H1 (cell line): ENCODE measurements at regions not wholly inside any gene's neighbourhood (a gene's known extent, or its start where the extent isn't known, plus 50 kb on each side); places are given as distances from the start of the nearest gene placed in this dataset.

Experiments
- CTCF ChIA-PET: fragments of 300-600 bp; sonication (Branson Sonifier 250); formaldehyde crosslinking; loops from one replicate; lab custom pipeline; 2021; ENCODE audit not compliant: partially characterized antibody; lab: Charles Lee
- POLR2A ChIA-PET: fragments of 300-600 bp; sonication (Branson Sonifier 250); formaldehyde crosslinking; loops from one replicate; lab custom pipeline; 2021; ENCODE audit warnings: inconsistent platforms; ENCODE audit not compliant: partially characterized antibody; lab: Charles Lee
- DNase-seq, 2 experiments: peaks; one replicate each; pipeline versions ENCODE4 v3.0.0 to v3.0.0-alpha.2; 2010 to 2022; ENCODE audit warnings: low spot score in 2 of 2, low read depth in 1 of 2, mixed read lengths in 1 of 2
- FAIRE-seq: peaks from 2 replicates; lab custom pipeline; 2011; peaks lifted over from hg19 to GRCh38; lab: Jason Lieb, UNC
- H2AFZ ChIP-seq: 2 replicates; pipeline ENCODE4 v1.8.1; 2012; ENCODE audit warnings: low read length, inconsistent platforms
- H2AK5ac ChIP-seq: 2 replicates; pipeline ENCODE4 v1.6.1; 2013; ENCODE audit warnings: low read depth, low read length
- H2BK120ac ChIP-seq: replicated peaks from 2 replicates; pipeline ENCODE3; 2013; ENCODE audit warnings: low read depth, low read length, inconsistent platforms
- H2BK12ac ChIP-seq: 2 replicates; pipeline ENCODE4 v1.6.1; 2013; ENCODE audit warnings: low read depth, low read length
- H2BK15ac ChIP-seq: 2 replicates; pipeline ENCODE4 v1.6.1; 2013; ENCODE audit warnings: low read length
- H2BK20ac ChIP-seq: 2 replicates; pipeline ENCODE4 v1.6.1; 2013; ENCODE audit warnings: low read length
- H2BK5ac ChIP-seq: 2 replicates; pipeline ENCODE4 v1.6.1; 2013; ENCODE audit warnings: low read depth, low read length
- H3K14ac ChIP-seq: 2 replicates; pipeline ENCODE4 v1.6.1; 2013; ENCODE audit warnings: inconsistent platforms; ENCODE audit not compliant: insufficient read length
- H3K18ac ChIP-seq: 2 replicates; pipeline ENCODE4 v1.6.1; 2013; ENCODE audit warnings: low read length; ENCODE audit errors: extremely low read depth
- H3K23ac ChIP-seq: 2 replicates; pipeline ENCODE4 v1.6.1; 2013; ENCODE audit warnings: inconsistent platforms; ENCODE audit not compliant: insufficient read length
- H3K23me2 ChIP-seq: 2 replicates; pipeline ENCODE4 v1.6.1; 2013; ENCODE audit warnings: low read depth, low read length
- H3K27ac ChIP-seq: 2 replicates; pipeline ENCODE4 v1.6.1; 2011; ENCODE audit warnings: low read depth, low read length, inconsistent platforms
- H3K27me3 ChIP-seq, 4 experiments: replicated peaks in 1 of 4; 1 replicate in 1 of 4; 2 replicates in 3 of 4; pipeline versions ENCODE4 v1.6.1 to v1.8.1; 2011 to 2013; ENCODE audit warnings: low read length in 3 of 4, mild to moderate bottlenecking in 3 of 4, inconsistent platforms in 2 of 4, mixed read lengths in 2 of 4, moderate library complexity in 1 of 4; ENCODE audit not compliant: control insufficient read depth in 3 of 4, insufficient read depth in 3 of 4; ENCODE audit errors: extremely low read depth in 1 of 4
- H3K36me3 ChIP-seq, 4 experiments: 2 replicates each; pipeline versions ENCODE4 v1.6.1 to v1.8.1; 2011 to 2013; ENCODE audit warnings: mild to moderate bottlenecking in 4 of 4, low read length in 3 of 4, moderate library complexity in 2 of 4, control low read depth in 1 of 4, inconsistent platforms in 1 of 4; ENCODE audit not compliant: insufficient read depth in 4 of 4, control insufficient read depth in 2 of 4
- H3K4ac ChIP-seq: replicated peaks from 2 replicates; pipeline ENCODE3; 2013; ENCODE audit warnings: low read length, low read depth, mixed read lengths, inconsistent platforms; ENCODE audit not compliant: insufficient read length
- H3K4me1 ChIP-seq, 4 experiments: replicated peaks in 1 of 4; 1 replicate in 1 of 4; 2 replicates in 3 of 4; pipeline versions ENCODE4 v1.6.1 to v1.8.1; 2011 to 2013; ENCODE audit warnings: low read length in 3 of 4, inconsistent platforms in 2 of 4, mixed read lengths in 1 of 4; ENCODE audit not compliant: insufficient read depth in 4 of 4, control insufficient read depth in 3 of 4
- H3K4me2 ChIP-seq, 2 experiments: 2 replicates each; pipeline versions ENCODE4 v1.6.1 to v1.8.1; 2011 to 2013; ENCODE audit warnings: low read depth in 2 of 2, low read length in 2 of 2, control low read depth in 1 of 2, inconsistent platforms in 1 of 2, mild to moderate bottlenecking in 1 of 2; ENCODE audit not compliant: insufficient read depth in 1 of 2
- H3K4me3 ChIP-seq, 4 experiments: fragments of 200-600, 300-600 bp in 1 of 4; sonication (generic), shearing (Covaris generic), sonication (Bioruptor Twin) in 1 of 4; 2 replicates each; pipeline versions ENCODE4 v1.5.1 to v1.8.1; 2011 to 2016; ENCODE audit warnings: low read length in 4 of 4, low read depth in 3 of 4, control low read depth in 2 of 4, inconsistent platforms in 2 of 4, mild to moderate bottlenecking in 2 of 4, mixed read lengths in 1 of 4, moderate library complexity in 1 of 4; ENCODE audit not compliant: insufficient read depth in 2 of 4; ENCODE audit errors: extremely low read depth in 1 of 4
- H3K56ac ChIP-seq: replicated peaks from 2 replicates; pipeline ENCODE3; 2013; ENCODE audit warnings: low read depth, mild to moderate bottlenecking, mixed read lengths, low read length, inconsistent platforms; ENCODE audit not compliant: insufficient read length
- H3K79me1 ChIP-seq: 2 replicates; pipeline ENCODE4 v1.6.1; 2013; ENCODE audit warnings: low read depth, low read length, control low read depth
- H3K79me2 ChIP-seq, 2 experiments: 2 replicates each; pipeline versions ENCODE4 v1.6.1 to v1.8.1; 2012 to 2013; ENCODE audit warnings: low read length in 2 of 2, mild to moderate bottlenecking in 2 of 2, inconsistent platforms in 1 of 2; ENCODE audit not compliant: insufficient read depth in 2 of 2, control insufficient read depth in 1 of 2
- H3K9ac ChIP-seq, 4 experiments: replicated peaks in 1 of 4; 1 replicate in 1 of 4; 2 replicates in 3 of 4; pipeline versions ENCODE4 v1.6.1 to v1.8.1; 2011 to 2013; ENCODE audit warnings: low read depth in 3 of 4, low read length in 3 of 4, control low read depth in 2 of 4, mild to moderate bottlenecking in 2 of 4, moderate library complexity in 2 of 4, inconsistent platforms in 1 of 4; ENCODE audit errors: extremely low read depth in 1 of 4
- H3K9me3 ChIP-seq, 2 experiments: 2 replicates each; pipeline versions ENCODE4 v1.6.1 to v1.8.1; 2012 to 2013; ENCODE audit warnings: mild to moderate bottlenecking in 2 of 2, moderate library complexity in 2 of 2, control low read depth in 1 of 2, inconsistent platforms in 1 of 2, low read depth in 1 of 2, low read length in 1 of 2, mixed read lengths in 1 of 2; ENCODE audit not compliant: insufficient read depth in 2 of 2
- H4K20me1 ChIP-seq, 2 experiments: replicated peaks in 1 of 2; 2 replicates each; pipeline versions ENCODE3 to v1.8.1; 2011 to 2013; ENCODE audit warnings: inconsistent platforms in 2 of 2, low read length in 2 of 2, mild to moderate bottlenecking in 1 of 2; ENCODE audit not compliant: insufficient read depth in 2 of 2, control insufficient read depth in 1 of 2
- H4K5ac ChIP-seq: 2 replicates; pipeline ENCODE4 v1.6.1; 2013; ENCODE audit warnings: low read length, low read depth, mixed read lengths, inconsistent platforms; ENCODE audit not compliant: insufficient read length
- H4K8ac ChIP-seq: 2 replicates; pipeline ENCODE4 v1.8.0; 2013; ENCODE audit warnings: mild to moderate bottlenecking, moderate library complexity, low read length, inconsistent platforms; ENCODE audit not compliant: insufficient read depth; ENCODE audit errors: extremely low read depth
- H4K91ac ChIP-seq: replicated peaks from 2 replicates; pipeline ENCODE3; 2013; ENCODE audit warnings: low read length, mixed read lengths, inconsistent platforms; ENCODE audit not compliant: insufficient read length
- CHD2 ChIP-seq: IDR thresholded peaks from 2 replicates; pipeline ENCODE4 v1.6.1; 2012; ENCODE audit warnings: low read length, improper control_type of control experiment
- CTCF ChIP-seq, 3 experiments: IDR thresholded peaks; 1 replicate in 2 of 3; 2 replicates in 1 of 3; pipeline versions ENCODE4 v1.5.1 to v1.6.1; 2011; ENCODE audit warnings: low read length in 3 of 3, mild to moderate bottlenecking in 3 of 3, inconsistent platforms in 2 of 3, low read depth in 1 of 3, moderate library complexity in 1 of 3; ENCODE audit not compliant: insufficient read depth in 1 of 3; ENCODE audit errors: control extremely low read depth in 1 of 3
- RAD21 ChIP-seq, 2 experiments: IDR thresholded peaks in 1 of 2; conservative IDR thresholded peaks in 1 of 2; 2 replicates each; pipeline ENCODE4 v1.6.1; 2011; ENCODE audit warnings: low read depth in 2 of 2, low read length in 2 of 2, improper control_type of control experiment in 1 of 2, inconsistent platforms in 1 of 2, mild to moderate bottlenecking in 1 of 2, moderate library complexity in 1 of 2
- WGBS, 2 experiments: shearing (Covaris generic) in 1 of 2; methylation state at CpG; one replicate each; pipeline versions ENCODE4 v1.1.6 to v1.1.7; 2013 to 2015; ENCODE audit warnings: low lambda C conversion rate in 2 of 2, mixed read lengths in 2 of 2, inconsistent platforms in 1 of 2, low coverage in 1 of 2, missing lambda C conversion rate in 1 of 2; ENCODE audit not compliant: insufficient replicate concordance in 2 of 2, insufficient coverage in 1 of 2, insufficient read length in 1 of 2; ENCODE audit errors: extremely low coverage in 1 of 2, missing lambda C conversion rate in 1 of 2; 5-methylcytosine and 5-hydroxymethylcytosine counted together

DNA sequence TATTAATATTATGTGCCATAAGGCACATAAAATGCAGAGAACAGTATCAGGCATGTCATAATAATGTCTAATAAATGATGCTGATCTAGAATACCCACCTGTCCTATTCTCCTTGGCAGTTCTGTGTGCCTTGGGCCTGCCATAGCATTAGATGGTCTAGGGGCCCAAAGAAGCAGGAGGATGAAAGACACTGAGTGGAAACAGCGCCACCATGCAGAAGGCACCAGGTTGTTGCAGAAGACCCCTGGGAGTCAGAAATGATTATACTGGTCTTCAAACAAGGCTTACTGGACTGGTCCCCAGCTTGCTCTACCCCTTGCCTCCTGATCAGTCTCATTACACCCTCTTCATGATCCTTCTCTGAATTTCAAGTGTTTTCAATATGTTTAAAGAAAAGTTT lies 353.3 kb downstream of the GRIN2B start:
- WGBS, 2 experiments, result 88% methylated on average over 1 of the region's 1 CpG; no CpG with 5 or more reads in 1 of the 2 experiments
- Histone ChIP-seq H4K91ac (no peak overlapping the region), H3K79me2 (no peaks in the 10 kb centered on the region), H4K5ac (no peak overlapping the region), H4K20me1 (no peaks in the 10 kb centered on the region), H3K18ac (no peak overlapping the region), H2BK5ac (no peak overlapping the region), H3K56ac (no peak overlapping the region), H3K23me2 (no peaks in the 10 kb centered on the region), H2BK120ac (no peak overlapping the region), H3K4me2 (no peak overlapping the region), H3K4ac (no peak overlapping the region), H3K14ac (no peak overlapping the region), H3K27me3 (no peaks in the 10 kb centered on the region), H3K27ac (no peak overlapping the region), H3K4me1 (no peaks in the 10 kb centered on the region), H3K79me1 (0 out of 2 replicates have a peak, but pooled peaks cover 2% of the 10 kb centered on the region), H2BK20ac (no peak overlapping the region), H2AK5ac (no peak overlapping the region), H3K23ac (no peak overlapping the region), H3K9ac (no peak overlapping the region), H3K9me3 (no peaks in the 10 kb centered on the region), H4K8ac (no peak overlapping the region), H3K4me3 (no peak overlapping the region), H2BK15ac (no peak overlapping the region), H3K36me3 (no peaks in the 10 kb centered on the region), H2BK12ac (no peak overlapping the region), H2AFZ (no peak overlapping the region)
- CTCF ChIA-PET, result interaction anchor here (0.6 to 1.9 kb wide), 10 partner anchors 14 to 357 kb away, joined by 3 to 6 read pairs (median 4); no protein-coding TSS in a partner anchor
- DNase-seq (no peak), FAIRE-seq (no peak)
- POLR2A ChIA-PET, result no interaction called here
- TF ChIP-seq CTCF (IDR thresholded peaks at IDR 0.05; ENCODE audit: control extremely low read depth in 1 of 3, insufficient read depth in 1 of 3, low read depth in 1 of 3, low read length in 3 of 3) (peak; percentile 29 to 46 (median 29); a peak in 3 of 4 replicates), CHD2 (no peak), RAD21 (IDR thresholded peaks at IDR 0.05 in 1 of 2, conservative IDR thresholded peaks at IDR 0.05 in 1 of 2; ENCODE audit: low read depth in 2 of 2, low read length in 2 of 2) (peak; percentile 49 to 63; a peak in 3 of 4 replicates)
